Stimulated activated CD4-positive, alpha-beta T cell treated with anti-CD3 and anti-CD28 coated beads, Interleukin-1b, Interleukin-23, amount 100 ng/mL, for 4 hours (primary cell): ENCODE measurements at regions not wholly inside any gene's neighbourhood (a gene's known extent, or its start where the extent isn't known, plus 50 kb on each side); places are given as distances from the start of the nearest gene placed in this dataset.

ENCODE experiments used
- DNase-seq, 2 donors: peaks; one replicate each; pipeline ENCODE4 v3.0.0-alpha.2; 2020; ENCODE audit warnings: low read depth in 2 of 2

DNA sequence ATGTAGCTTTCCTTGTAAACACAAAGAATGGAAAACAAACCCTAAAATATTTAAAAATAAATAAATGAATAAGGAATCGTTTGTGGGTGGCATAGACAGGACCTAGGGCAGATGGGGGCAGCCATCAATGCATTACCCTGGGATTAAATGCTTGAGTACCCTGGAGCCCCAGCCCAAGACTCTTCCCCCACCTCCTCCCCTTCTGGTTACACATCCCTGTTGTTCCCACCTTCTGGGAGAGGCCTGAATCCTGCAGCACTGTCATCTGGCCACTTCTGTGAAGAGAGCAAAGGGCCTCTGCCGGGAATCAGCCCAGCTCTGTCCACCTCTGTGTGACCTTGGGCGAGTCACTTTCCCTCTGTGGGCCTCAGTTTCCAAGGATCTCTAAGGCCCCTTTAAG, 61.6 kb upstream of the COL13A1 start:
- no peak for DNase-seq

GRCh38 chr10:69741252-69741651, 60.5 kb upstream of the COL13A1 start:
- DNase-seq = no peak

GRCh38 chr10:69741671-69742355, 59.9 kb upstream of the COL13A1 start:
- DNase-seq = no peak

GRCh38 chr10:69742356-69742695, 59.4 kb upstream of the COL13A1 start:
- DNase-seq = no peak

DNA sequence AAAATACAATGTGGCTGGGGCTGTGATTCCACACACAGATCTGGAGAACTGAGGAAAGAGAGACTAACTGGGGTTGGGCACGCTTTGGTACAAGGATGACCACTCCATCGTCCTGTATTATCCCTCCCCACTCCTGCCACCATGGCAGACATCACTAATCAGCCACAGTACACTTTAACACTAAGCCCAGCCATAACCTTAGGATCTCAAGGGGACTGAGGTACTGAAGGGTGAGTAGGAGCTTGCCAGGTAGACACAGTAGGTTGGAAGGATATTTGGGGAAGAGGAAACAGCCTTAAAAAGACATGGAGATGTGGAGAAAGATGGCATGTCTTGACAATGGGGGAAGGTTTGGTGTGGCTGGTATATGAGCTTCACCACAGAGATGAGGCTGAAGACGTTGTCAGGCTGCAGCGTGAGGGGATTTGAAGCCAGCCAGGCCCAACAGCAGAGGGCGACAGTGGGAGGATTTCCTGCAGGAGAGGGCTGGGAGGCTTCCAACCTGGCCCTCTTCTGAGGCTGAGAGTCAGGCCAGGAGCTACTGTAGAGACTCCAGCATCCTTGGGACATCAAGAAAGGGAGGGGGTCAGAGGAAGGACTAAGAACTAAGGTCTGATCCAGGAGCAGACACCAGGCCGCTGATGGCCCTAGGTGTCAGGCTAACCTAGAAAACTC, 58.6 kb upstream of the COL13A1 start:
- DNase-seq = no peak

GRCh38 chr10:69744971-69745370, 56.7 kb upstream of the COL13A1 start:
- no peak for DNase-seq

DNA sequence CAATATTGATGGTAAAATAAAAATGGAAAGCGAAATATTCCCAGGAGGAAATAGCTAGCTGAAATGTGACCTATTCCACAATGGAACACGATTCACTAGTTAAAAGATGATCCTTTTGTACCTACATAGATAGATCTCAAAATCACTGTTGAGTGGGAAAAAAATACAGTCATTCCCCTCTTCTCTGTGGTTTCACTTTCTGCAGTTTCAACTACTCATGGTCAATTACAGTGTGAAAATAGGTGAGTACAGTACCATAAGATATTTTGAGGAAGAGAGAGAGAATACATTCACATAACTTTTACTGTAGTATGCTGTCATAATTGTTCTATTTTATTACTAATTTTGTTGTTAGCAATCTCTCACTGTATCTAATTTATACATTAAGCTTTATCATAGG, 56.0 kb upstream of the COL13A1 start:
- DNase-seq = no peak

GRCh38 chr10:69747179-69747578, 54.5 kb upstream of the COL13A1 start:
- no peak for DNase-seq

- no peak for DNase-seq
Measured at GRCh38 chr10:69748621-69749020, 53.1 kb upstream of the COL13A1 start.

- DNase-seq = no peak
Measured at GRCh38 chr10:69749178-69750010, 52.3 kb upstream of the COL13A1 start.

GRCh38 chr10:69750011-69750373, 51.7 kb upstream of the COL13A1 start:
- DNase-seq = no peak

- no peak for DNase-seq
Measured at GRCh38 chr10:69750725-69751124, 51.0 kb upstream of the COL13A1 start.

DNA sequence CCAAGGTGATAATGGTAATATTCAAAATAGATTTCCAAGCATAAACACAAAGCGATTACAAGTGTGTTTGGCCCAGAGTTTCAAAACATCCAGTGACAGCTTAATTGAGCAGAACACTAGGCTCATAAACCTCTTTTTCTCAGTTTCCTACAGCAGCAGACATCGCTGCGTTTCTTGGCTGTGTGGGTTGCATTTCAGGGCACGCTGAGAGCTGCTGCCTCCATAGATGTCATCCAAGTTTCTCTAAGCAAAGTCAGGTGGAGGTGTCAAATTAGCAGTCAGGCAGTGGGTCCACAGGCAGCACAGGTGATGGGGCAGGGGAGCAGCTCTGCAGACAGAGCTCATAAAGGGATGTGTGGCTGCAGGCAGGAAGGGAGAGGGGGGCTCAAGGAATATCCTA, 50.5 kb upstream of the COL13A1 start:
- no peak for DNase-seq
